Hindlimb muscle (tissue), 1 donor: ENCODE measurements at regions not wholly inside any gene's neighbourhood (a gene's known extent, or its start where the extent isn't known, plus 50 kb on each side); places are given as distances from the start of the nearest gene placed in this dataset.

Source experiments
- DNase-seq: peaks from one replicate; pipeline ENCODE4 v3.0.0-alpha.2; 2013

GRCh38 chr15:35657679-35658311, 111.8 kb upstream of the DPH6 start:
- DNase-seq, result no peak

DNA sequence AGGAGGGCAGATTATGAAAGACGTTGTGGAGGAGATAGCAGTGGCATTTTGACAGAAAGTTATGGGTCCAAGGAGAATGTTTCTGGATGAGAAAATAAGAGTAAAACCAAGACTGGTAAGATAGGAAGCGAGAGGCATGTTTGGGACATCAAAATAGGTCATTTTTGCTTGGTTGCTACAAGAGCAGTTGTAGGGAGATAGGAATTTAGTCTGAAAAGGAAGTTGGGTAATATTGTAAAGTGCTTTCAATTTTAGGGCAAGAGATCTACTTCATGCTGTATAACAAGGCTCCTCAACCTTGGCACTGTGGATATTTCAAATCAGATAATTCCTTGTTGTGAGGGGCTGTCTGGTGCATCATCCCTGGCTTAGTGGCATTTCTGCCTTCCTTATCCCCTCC, 118.0 kb upstream of the DPH6 start:
- no peak for DNase-seq

- peak; percentile 42 for DNase-seq
Observed at GRCh38 chr15:35665896-35666536, 120.1 kb upstream of the DPH6 start.

- no peak for DNase-seq
Observed at GRCh38 chr15:35667908-35668307, 121.9 kb upstream of the DPH6 start.

- DNase-seq, result no peak
Observed at GRCh38 chr15:35669021-35669420, 123.1 kb upstream of the DPH6 start.

GRCh38 chr15:35669432-35670045, 123.6 kb upstream of the DPH6 start:
- DNase-seq, result no peak

DNA sequence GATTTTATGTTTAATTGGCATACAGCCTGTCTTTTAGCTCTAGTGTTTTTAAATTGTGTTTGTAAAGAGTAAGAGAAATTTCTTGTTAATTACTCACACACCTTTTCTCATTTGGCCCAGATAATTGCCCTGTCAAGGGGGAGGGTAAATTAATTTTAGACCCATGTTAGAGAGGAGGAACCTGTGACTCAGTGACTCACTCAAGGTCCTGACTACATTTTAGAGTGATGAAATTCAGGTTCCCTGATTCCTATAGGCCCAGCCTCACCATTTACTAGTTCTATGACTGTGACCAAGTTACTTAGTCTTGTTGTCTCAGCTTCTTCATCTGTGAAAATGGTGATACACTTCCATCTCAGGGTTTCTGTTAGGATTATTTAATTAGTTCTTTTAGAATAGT, 125.2 kb upstream of the DPH6 start:
- no peak for DNase-seq

DNA sequence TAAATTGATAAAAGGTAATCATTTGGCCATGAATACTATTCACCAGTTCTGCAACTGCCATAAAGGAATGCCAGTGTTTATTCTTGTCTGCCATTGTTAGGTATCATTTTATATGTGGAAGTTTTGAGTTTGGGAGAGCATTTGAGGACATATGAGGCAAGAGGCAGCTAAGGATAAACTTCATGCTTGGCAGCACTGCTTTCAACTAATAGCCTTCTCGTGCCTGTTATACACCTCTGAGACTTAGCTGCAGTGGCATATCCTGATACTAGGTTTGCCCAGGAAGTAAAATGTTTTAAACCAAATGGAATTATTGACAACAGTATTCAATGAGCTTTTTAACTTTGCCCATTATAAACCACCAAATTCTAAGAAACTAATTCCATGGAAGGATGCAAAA, 126.0 kb upstream of the DPH6 start:
- DNase-seq, result no peak

GRCh38 chr15:35673093-35673684, 127.2 kb upstream of the DPH6 start:
- no peak for DNase-seq

- peak; percentile 47 for DNase-seq
Observed at GRCh38 chr15:35674873-35675781, 129.2 kb upstream of the DPH6 start.

DNA sequence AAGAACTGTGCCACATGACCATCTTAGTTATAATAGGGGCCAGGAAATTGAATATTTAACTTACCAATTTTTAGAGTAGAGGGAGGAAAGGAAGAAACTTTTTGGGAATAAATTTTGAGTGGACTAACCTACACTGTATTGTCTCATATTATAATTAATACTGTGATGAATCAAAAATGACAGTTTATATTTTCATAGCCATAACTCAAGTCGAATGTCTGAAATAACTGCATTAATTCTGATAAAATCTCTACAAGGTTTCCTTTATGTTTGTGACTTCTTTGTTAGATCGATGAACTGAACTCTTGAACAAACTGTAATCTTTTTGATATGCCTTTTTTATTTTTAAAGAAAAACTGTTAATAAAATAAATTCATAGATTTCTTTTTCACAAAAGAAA, 132.8 kb upstream of the DPH6 start:
- no peak for DNase-seq

GRCh38 chr15:35679186-35679585, 133.2 kb upstream of the DPH6 start:
- peak; percentile 26 for DNase-seq

- no peak for DNase-seq
Observed at GRCh38 chr15:35680951-35681350, 135.0 kb upstream of the DPH6 start.

GRCh38 chr15:35686347-35686746, 140.4 kb upstream of the DPH6 start:
- no peak for DNase-seq

DNA sequence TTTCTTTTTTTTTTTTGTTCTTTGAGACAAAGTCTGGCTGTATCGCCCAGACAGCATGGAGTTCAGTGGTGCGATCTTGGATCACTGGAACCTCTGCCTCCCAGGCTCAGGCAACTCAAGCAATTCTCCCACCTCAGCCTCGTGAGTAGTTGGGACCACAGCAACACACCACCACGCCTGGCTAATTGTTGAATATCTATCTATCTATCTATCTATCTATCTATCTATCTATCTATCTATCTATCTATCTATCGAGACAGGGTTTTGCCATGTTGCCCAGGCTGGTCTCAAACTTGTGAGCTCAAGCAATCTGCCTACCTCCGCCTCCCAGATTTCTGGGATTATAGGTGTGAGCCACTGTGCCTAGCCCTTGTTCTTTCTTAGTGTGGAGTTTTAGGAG, 143.3 kb upstream of the DPH6 start:
- DNase-seq, result no peak

DNA sequence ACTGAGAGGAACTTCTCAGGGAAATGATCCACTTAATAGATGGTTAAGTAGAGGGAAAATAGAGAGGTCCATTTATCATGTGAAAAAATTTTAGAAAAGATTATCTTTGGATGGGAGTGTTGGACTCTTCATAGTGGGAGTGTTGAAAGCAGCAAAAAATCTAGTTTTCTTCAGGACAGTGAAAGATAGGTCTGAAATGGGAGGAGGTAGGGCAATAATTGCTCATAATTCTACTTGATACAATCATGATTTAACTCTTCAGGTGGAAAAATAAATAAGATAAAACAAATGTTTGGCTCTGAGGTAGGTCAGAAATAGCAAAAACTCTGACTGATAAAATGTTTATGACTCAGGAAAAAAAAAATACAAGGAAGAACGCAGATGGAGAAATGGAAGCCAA, 144.1 kb upstream of the DPH6 start:
- DNase-seq, result no peak

GRCh38 chr15:35690698-35691116, 144.7 kb upstream of the DPH6 start:
- no peak for DNase-seq

GRCh38 chr15:35691173-35691761, 145.3 kb upstream of the DPH6 start:
- DNase-seq, result no peak

GRCh38 chr15:35691891-35692867, 146.2 kb upstream of the DPH6 start:
- no peak for DNase-seq

GRCh38 chr15:35693286-35693685, 147.3 kb upstream of the DPH6 start:
- no peak for DNase-seq

DNA sequence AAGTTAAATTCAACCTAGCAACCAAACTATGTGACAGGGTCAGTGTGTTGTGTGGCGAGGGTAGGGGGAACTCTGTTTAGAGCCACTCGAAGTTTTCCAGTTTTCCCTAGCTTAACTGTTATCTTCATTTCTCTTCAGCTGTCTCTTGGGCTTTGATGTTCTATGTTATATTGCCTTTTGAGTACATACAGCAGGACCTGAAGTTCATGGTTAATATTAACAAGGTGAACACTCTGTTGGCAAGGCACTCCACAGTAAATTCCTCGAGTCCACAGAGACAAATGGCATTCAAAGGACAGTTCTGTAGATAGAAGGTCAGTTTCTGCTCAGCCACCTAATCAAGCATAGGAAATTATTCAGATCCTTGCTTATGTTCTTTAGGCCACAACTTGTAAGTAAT, 147.9 kb upstream of the DPH6 start:
- no peak for DNase-seq
